ENCODE measurements at regions not wholly inside any gene's neighbourhood (a gene's known extent, or its start where the extent isn't known, plus 50 kb on each side); places are given as distances from the start of the nearest gene placed in this dataset.

DNA sequence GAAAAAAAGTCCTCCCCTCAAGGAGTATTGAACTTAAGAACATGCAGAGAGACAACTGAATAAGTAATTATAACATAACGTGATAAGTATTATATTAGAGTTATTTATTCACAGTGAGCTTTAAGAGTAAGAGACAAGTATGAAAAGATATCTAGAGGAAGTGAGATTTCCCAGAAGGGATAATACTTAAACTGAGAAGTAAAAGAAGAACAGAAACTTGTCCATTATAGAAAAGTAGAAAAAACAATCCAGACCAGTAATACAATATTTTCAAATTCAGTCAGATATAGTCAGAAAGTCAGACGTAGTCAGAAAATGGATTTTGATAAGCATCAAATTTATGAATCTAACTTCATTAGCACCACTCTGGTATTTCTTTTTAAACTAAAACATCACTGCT lies 613.0 kb upstream of the CCNG1 start:
- no peaks in the 10 kb centered on the region for H3K4me1 ChIP-seq (ENCODE audit: control insufficient read depth in 2 of 2, insufficient read depth in 2 of 2, low read length in 2 of 2)
- H3K9ac ChIP-seq (ENCODE audit: low read length), result no peak overlapping the region
- no peak overlapping the region for H3K27ac ChIP-seq (ENCODE audit: low read length in 2 of 2)
- Mint-ChIP-seq H3K27ac (no peak overlapping the region), H3K4me3 (no peak overlapping the region), H3K27me3 (no peaks in the 10 kb centered on the region), H3K9me3 (ENCODE audit: insufficient read depth) (peaks cover 2% of the 10 kb centered on the region), H3K4me1 (no peaks in the 10 kb centered on the region)
- no peak overlapping the region for H3K4me3 ChIP-seq (ENCODE audit: control extremely low read depth in 1 of 5, extremely low read depth in 1 of 5, insufficient read depth in 1 of 5, low read depth in 2 of 5, low read length in 4 of 5)
- H3K9me3 ChIP-seq (ENCODE audit: control extremely low read depth in 1 of 3, control insufficient read depth in 2 of 3, insufficient read depth in 1 of 3, low read length in 2 of 3), result no peaks in the 10 kb centered on the region
- H3K4me2 ChIP-seq (replicated peaks; ENCODE audit: low read depth, low read length, poor library complexity, severe bottlenecking), result no peak overlapping the region
- H2AFZ ChIP-seq (ENCODE audit: insufficient read depth, low read depth, low read length, poor library complexity, severe bottlenecking), result no peak overlapping the region
- ChIA-PET CTCF (no interaction called here), POLR2A (no interaction called here)
- no peaks in the 10 kb centered on the region for H3K79me2 ChIP-seq (ENCODE audit: control insufficient read depth, insufficient read depth, low read length)
- H3K27me3 ChIP-seq (replicated peaks in 1 of 4; ENCODE audit: control extremely low read depth in 1 of 4, control insufficient read depth in 3 of 4, insufficient read depth in 4 of 4, low read length in 3 of 4), result no peaks in the 10 kb centered on the region
- no peak for ATAC-seq (ENCODE audit: low read depth)
- intact Hi-C loops (cut with micrococcal nuclease), result no loop called here
- no peaks in the 10 kb centered on the region for H4K20me1 ChIP-seq (ENCODE audit: control insufficient read depth, insufficient read depth, low read length, poor library complexity, severe bottlenecking)
- TF ChIP-seq, protein P1, sequence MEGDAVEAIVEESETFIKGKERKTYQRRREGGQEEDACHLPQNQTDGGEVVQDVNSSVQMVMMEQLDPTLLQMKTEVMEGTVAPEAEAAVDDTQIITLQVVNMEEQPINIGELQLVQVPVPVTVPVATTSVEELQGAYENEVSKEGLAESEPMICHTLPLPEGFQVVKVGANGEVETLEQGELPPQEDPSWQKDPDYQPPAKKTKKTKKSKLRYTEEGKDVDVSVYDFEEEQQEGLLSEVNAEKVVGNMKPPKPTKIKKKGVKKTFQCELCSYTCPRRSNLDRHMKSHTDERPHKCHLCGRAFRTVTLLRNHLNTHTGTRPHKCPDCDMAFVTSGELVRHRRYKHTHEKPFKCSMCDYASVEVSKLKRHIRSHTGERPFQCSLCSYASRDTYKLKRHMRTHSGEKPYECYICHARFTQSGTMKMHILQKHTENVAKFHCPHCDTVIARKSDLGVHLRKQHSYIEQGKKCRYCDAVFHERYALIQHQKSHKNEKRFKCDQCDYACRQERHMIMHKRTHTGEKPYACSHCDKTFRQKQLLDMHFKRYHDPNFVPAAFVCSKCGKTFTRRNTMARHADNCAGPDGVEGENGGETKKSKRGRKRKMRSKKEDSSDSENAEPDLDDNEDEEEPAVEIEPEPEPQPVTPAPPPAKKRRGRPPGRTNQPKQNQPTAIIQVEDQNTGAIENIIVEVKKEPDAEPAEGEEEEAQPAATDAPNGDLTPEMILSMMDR (IDR thresholded peaks at IDR 0.05), result no peak
- no peak for TF ChIP-seq EZH2 (IDR thresholded peaks at IDR 0.05; ENCODE audit: borderline replicate concordance, insufficient read depth, low read depth, low read length, poor library complexity, severe bottlenecking)
- H3K36me3 ChIP-seq (replicated peaks in 1 of 2; ENCODE audit: control extremely low read depth in 1 of 2, control insufficient read depth in 1 of 2, extremely low read depth in 1 of 2, insufficient read depth in 2 of 2, low read length in 1 of 2), result no peaks in the 10 kb centered on the region
- WGBS (ENCODE audit: insufficient coverage), result no CpG with 5 or more reads among the region's 2 CpGs
- DNase-seq, result no peak

DNA sequence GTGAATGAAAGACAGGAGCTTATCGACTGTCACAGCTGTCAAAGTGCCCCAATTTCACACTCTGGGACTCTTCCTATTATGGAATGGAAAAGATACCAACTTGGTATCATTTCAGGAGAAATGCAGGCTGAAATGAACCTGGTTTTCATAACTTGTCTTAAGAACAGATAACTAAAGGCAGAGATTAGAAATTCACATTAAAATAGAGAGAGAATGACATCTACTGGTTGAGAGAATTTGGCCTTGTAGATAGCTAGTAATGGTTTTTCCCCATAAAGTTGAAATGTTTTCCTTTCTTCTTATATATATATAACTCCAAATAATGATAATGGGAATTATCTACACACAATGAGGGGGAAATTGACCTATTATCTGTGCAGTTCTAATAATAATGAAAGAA lies 600.2 kb upstream of the CCNG1 start:
- H3K4me1 ChIP-seq (ENCODE audit: control insufficient read depth in 2 of 2, insufficient read depth in 2 of 2, low read length in 2 of 2), result no peaks in the 10 kb centered on the region
- no peak overlapping the region for H3K27ac Mint-ChIP-seq
- no peak for TF ChIP-seq EZH2 (IDR thresholded peaks at IDR 0.05; ENCODE audit: borderline replicate concordance, insufficient read depth, low read depth, low read length, poor library complexity, severe bottlenecking)
- TF ChIP-seq, protein P1 (IDR thresholded peaks at IDR 0.05), result no peak
- H3K4me1 Mint-ChIP-seq, result no peaks in the 10 kb centered on the region
- H2AFZ ChIP-seq (ENCODE audit: insufficient read depth, low read depth, low read length, poor library complexity, severe bottlenecking), result no peak overlapping the region
- ChIA-PET CTCF (no interaction called here), POLR2A (no interaction called here)
- no peaks in the 10 kb centered on the region for H3K36me3 ChIP-seq (replicated peaks in 1 of 2; ENCODE audit: control extremely low read depth in 1 of 2, control insufficient read depth in 1 of 2, extremely low read depth in 1 of 2, insufficient read depth in 2 of 2, low read length in 1 of 2)
- no peak overlapping the region for H3K4me3 Mint-ChIP-seq
- peaks cover 3% of the 10 kb centered on the region for H3K9me3 Mint-ChIP-seq (ENCODE audit: insufficient read depth)
- intact Hi-C loops (cut with micrococcal nuclease), result no loop called here
- no peak overlapping the region for H3K4me3 ChIP-seq (ENCODE audit: control extremely low read depth in 1 of 5, extremely low read depth in 1 of 5, insufficient read depth in 1 of 5, low read depth in 2 of 5, low read length in 4 of 5)
- no peaks in the 10 kb centered on the region for H3K79me2 ChIP-seq (ENCODE audit: control insufficient read depth, insufficient read depth, low read length)
- H4K20me1 ChIP-seq (ENCODE audit: control insufficient read depth, insufficient read depth, low read length, poor library complexity, severe bottlenecking), result no peaks in the 10 kb centered on the region
- H3K27me3 ChIP-seq (replicated peaks in 1 of 4; ENCODE audit: control extremely low read depth in 1 of 4, control insufficient read depth in 3 of 4, insufficient read depth in 4 of 4, low read length in 3 of 4), result no peaks in the 10 kb centered on the region
- H3K4me2 ChIP-seq (replicated peaks; ENCODE audit: low read depth, low read length, poor library complexity, severe bottlenecking), result no peak overlapping the region
- H3K9me3 ChIP-seq (ENCODE audit: control extremely low read depth in 1 of 3, control insufficient read depth in 2 of 3, insufficient read depth in 1 of 3, low read length in 2 of 3), result peaks cover 0 to 7% (median 0%) of the 10 kb centered on the region in 3 donors
- H3K9ac ChIP-seq (ENCODE audit: low read length), result no peak overlapping the region
- ATAC-seq (ENCODE audit: low read depth) (no peak), DNase-seq (no peak)
- no CpG with 5 or more reads among the region's 1 CpG for WGBS (ENCODE audit: insufficient coverage)
- no peaks in the 10 kb centered on the region for H3K27me3 Mint-ChIP-seq
- no peak overlapping the region for H3K27ac ChIP-seq (ENCODE audit: low read length in 2 of 2)

All from B cell (primary cell).